H1 (cell line): ENCODE measurements at regions not wholly inside any gene's neighbourhood (a gene's known extent, or its start where the extent isn't known, plus 50 kb on each side); places are given as distances from the start of the nearest gene placed in this dataset.

Experiments used
- YY1 ChIP-seq: IDR thresholded peaks from 2 replicates; pipeline ENCODE4 v1.6.1; 2011; ENCODE audit warnings: low read depth, mild to moderate bottlenecking, low read length
- TF ChIP-seq, protein P1 (sequence below): IDR thresholded peaks from 2 replicates; pipeline ENCODE4 v1.6.1; 2011; ENCODE audit warnings: low read depth, mild to moderate bottlenecking, low read length; ENCODE audit not compliant: insufficient read depth

DNA sequence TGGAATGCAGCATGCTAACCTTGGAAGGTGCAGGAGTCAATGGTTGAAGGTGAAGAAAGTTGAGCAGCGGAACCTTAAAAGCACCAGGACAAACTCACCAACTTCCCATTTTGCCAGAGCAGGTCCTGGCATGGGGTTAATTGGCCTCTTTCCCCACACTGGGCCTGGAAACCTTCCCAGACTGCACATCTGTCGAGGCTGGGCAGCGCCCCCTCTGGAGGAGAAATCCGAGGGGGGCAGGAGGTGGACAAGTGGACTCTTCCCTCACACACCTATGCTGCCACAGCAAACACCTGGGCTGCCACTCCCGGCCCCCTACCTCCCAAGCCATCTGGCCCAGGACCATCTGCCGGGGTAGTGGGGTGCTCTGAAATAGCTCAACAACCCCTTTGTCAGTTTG lies 232.4 kb downstream of the CBLN1 start:
- TF ChIP-seq YY1 = no peak
- TF ChIP-seq, protein P1, sequence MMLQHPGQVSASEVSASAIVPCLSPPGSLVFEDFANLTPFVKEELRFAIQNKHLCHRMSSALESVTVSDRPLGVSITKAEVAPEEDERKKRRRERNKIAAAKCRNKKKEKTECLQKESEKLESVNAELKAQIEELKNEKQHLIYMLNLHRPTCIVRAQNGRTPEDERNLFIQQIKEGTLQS = no peak
